ENCODE measurements at regions not wholly inside any gene's neighbourhood (a gene's known extent, or its start where the extent isn't known, plus 50 kb on each side); places are given as distances from the start of the nearest gene placed in this dataset.

- no peaks in the 10 kb centered on the region for H3K9me3 ChIP-seq (ENCODE audit: low read depth, low read length)
- no peak overlapping the region for H2AFZ ChIP-seq (ENCODE audit: low read length)
- no peak for TF ChIP-seq CTCF (IDR thresholded peaks at IDR 0.05; ENCODE audit: extremely low read depth, low read depth, low read length)
- no peaks in the 10 kb centered on the region for H3K4me1 ChIP-seq (ENCODE audit: insufficient read depth, low read length)
- no peaks in the 10 kb centered on the region for H3K36me3 ChIP-seq (ENCODE audit: insufficient read depth, low read length)
- no peak overlapping the region for H3K4me3 ChIP-seq (ENCODE audit: insufficient read depth, low read length)
- H3K27ac ChIP-seq (ENCODE audit: low read depth, low read length), result no peak overlapping the region
- H3K4me2 ChIP-seq (ENCODE audit: insufficient read depth, low read length), result no peak overlapping the region
- no peak for DNase-seq (ENCODE audit: insufficient read length, low spot score, missing footprints)
- no peaks in the 10 kb centered on the region for H3K79me2 ChIP-seq (ENCODE audit: insufficient read depth, low read length)
- H3K27me3 ChIP-seq (ENCODE audit: insufficient read depth, low read length), result no peaks in the 10 kb centered on the region
- no peaks in the 10 kb centered on the region for H4K20me1 ChIP-seq (ENCODE audit: insufficient read depth, low read length)
These were observed 658.8 kb upstream of the GOT2 start for GRCh38 chr16:59392911-59393310.

GRCh38 chr16:59391617-59392364 lies 657.7 kb upstream of the GOT2 start:
- Histone ChIP-seq H3K79me2 (ENCODE audit: insufficient read depth, low read length) (no peaks in the 10 kb centered on the region), H3K36me3 (ENCODE audit: insufficient read depth, low read length) (no peaks in the 10 kb centered on the region), H3K4me1 (ENCODE audit: insufficient read depth, low read length) (no peaks in the 10 kb centered on the region), H3K4me2 (ENCODE audit: insufficient read depth, low read length) (no peak overlapping the region), H3K27ac (ENCODE audit: low read depth, low read length) (no peak overlapping the region), H3K4me3 (ENCODE audit: insufficient read depth, low read length) (no peak overlapping the region), H3K27me3 (ENCODE audit: insufficient read depth, low read length) (no peaks in the 10 kb centered on the region), H4K20me1 (ENCODE audit: insufficient read depth, low read length) (no peaks in the 10 kb centered on the region), H2AFZ (ENCODE audit: low read length) (no peak overlapping the region), H3K9me3 (ENCODE audit: low read depth, low read length) (no peaks in the 10 kb centered on the region)
- DNase-seq (ENCODE audit: insufficient read length, low spot score, missing footprints), result no peak
- no peak for TF ChIP-seq CTCF (IDR thresholded peaks at IDR 0.05; ENCODE audit: extremely low read depth, low read depth, low read length)

GRCh38 chr16:59385959-59386358 lies 651.8 kb upstream of the GOT2 start:
- H4K20me1 ChIP-seq (ENCODE audit: insufficient read depth, low read length), result no peaks in the 10 kb centered on the region
- H3K36me3 ChIP-seq (ENCODE audit: insufficient read depth, low read length), result no peaks in the 10 kb centered on the region
- H3K4me1 ChIP-seq (ENCODE audit: insufficient read depth, low read length), result peaks cover 8% of the 10 kb centered on the region
- no peak overlapping the region for H3K4me3 ChIP-seq (ENCODE audit: insufficient read depth, low read length)
- no peaks in the 10 kb centered on the region for H3K79me2 ChIP-seq (ENCODE audit: insufficient read depth, low read length)
- H3K4me2 ChIP-seq (ENCODE audit: insufficient read depth, low read length), result peak overlapping the region; percentile 14
- H3K27me3 ChIP-seq (ENCODE audit: insufficient read depth, low read length), result no peaks in the 10 kb centered on the region
- no peak overlapping the region for H2AFZ ChIP-seq (ENCODE audit: low read length)
- no peak for TF ChIP-seq CTCF (IDR thresholded peaks at IDR 0.05; ENCODE audit: extremely low read depth, low read depth, low read length)
- no peak overlapping the region for H3K27ac ChIP-seq (ENCODE audit: low read depth, low read length)
- peak; percentile 32 for DNase-seq (ENCODE audit: insufficient read length, low spot score, missing footprints)
- H3K9me3 ChIP-seq (ENCODE audit: low read depth, low read length), result no peaks in the 10 kb centered on the region

- H3K4me1 ChIP-seq (ENCODE audit: insufficient read depth, low read length), result peaks cover 8% of the 10 kb centered on the region
- no peaks in the 10 kb centered on the region for H3K36me3 ChIP-seq (ENCODE audit: insufficient read depth, low read length)
- H2AFZ ChIP-seq (ENCODE audit: low read length), result no peak overlapping the region
- TF ChIP-seq CTCF (IDR thresholded peaks at IDR 0.05; ENCODE audit: extremely low read depth, low read depth, low read length), result no peak
- peak overlapping the region; percentile 14 for H3K4me2 ChIP-seq (ENCODE audit: insufficient read depth, low read length)
- H3K27me3 ChIP-seq (ENCODE audit: insufficient read depth, low read length), result no peaks in the 10 kb centered on the region
- H4K20me1 ChIP-seq (ENCODE audit: insufficient read depth, low read length), result no peaks in the 10 kb centered on the region
- no peak overlapping the region for H3K4me3 ChIP-seq (ENCODE audit: insufficient read depth, low read length)
- H3K27ac ChIP-seq (ENCODE audit: low read depth, low read length), result no peak overlapping the region
- DNase-seq (ENCODE audit: insufficient read length, low spot score, missing footprints), result no peak
- no peaks in the 10 kb centered on the region for H3K9me3 ChIP-seq (ENCODE audit: low read depth, low read length)
- H3K79me2 ChIP-seq (ENCODE audit: insufficient read depth, low read length), result no peaks in the 10 kb centered on the region
These were observed 651.4 kb upstream of the GOT2 start for GRCh38 chr16:59385491-59385890.
